GM06990 (cell line): ENCODE measurements at regions not wholly inside any gene's neighbourhood (a gene's known extent, or its start where the extent isn't known, plus 50 kb on each side); places are given as distances from the start of the nearest gene placed in this dataset.

Experiments used
- DNase-seq: peaks from one replicate; pipeline ENCODE4 v3.0.0-alpha.2; 2011; ENCODE audit not compliant: insufficient read length; ENCODE audit errors: extremely low read depth
- H3K27me3 ChIP-seq: replicated peaks from 2 replicates; pipeline ENCODE4 v1.6.0; 2011; ENCODE audit warnings: low read length; ENCODE audit not compliant: control insufficient read depth, insufficient read depth
- H3K36me3 ChIP-seq: 2 replicates; pipeline ENCODE4 v1.5.1; 2011; ENCODE audit warnings: low read length; ENCODE audit not compliant: control insufficient read depth, insufficient read depth
- H3K4me3 ChIP-seq: replicated peaks from 2 replicates; pipeline ENCODE4 v1.5.1; 2011; ENCODE audit warnings: low read depth, mild to moderate bottlenecking, control low read depth, low read length
- CTCF ChIP-seq: IDR thresholded peaks from 2 replicates; pipeline ENCODE4 v1.5.1; 2011; ENCODE audit warnings: low read length, control low read depth, mild to moderate bottlenecking, inconsistent platforms; ENCODE audit not compliant: insufficient read depth, poor library complexity, severe bottlenecking

GRCh38 chr7:12970626-12971025 lies 283.2 kb downstream of the ARL4A start:
- H3K4me3 ChIP-seq: no peak overlapping the region
- no peak for DNase-seq
- no peaks in the 10 kb centered on the region for H3K27me3 ChIP-seq
- TF ChIP-seq CTCF: no peak
- no peaks in the 10 kb centered on the region for H3K36me3 ChIP-seq

GRCh38 chr7:12974451-12975166 lies 287.2 kb downstream of the ARL4A start:
- Histone ChIP-seq H3K27me3 (no peaks in the 10 kb centered on the region), H3K36me3 (no peaks in the 10 kb centered on the region), H3K4me3 (no peak overlapping the region)
- no peak for TF ChIP-seq CTCF
- DNase-seq: no peak

GRCh38 chr7:12975412-12975811 lies 288.0 kb downstream of the ARL4A start:
- Histone ChIP-seq H3K36me3 (no peaks in the 10 kb centered on the region), H3K4me3 (no peak overlapping the region), H3K27me3 (no peaks in the 10 kb centered on the region)
- no peak for DNase-seq
- no peak for TF ChIP-seq CTCF

- H3K4me3 ChIP-seq: no peak overlapping the region
- no peaks in the 10 kb centered on the region for H3K27me3 ChIP-seq
- no peak for DNase-seq
- H3K36me3 ChIP-seq: no peaks in the 10 kb centered on the region
- no peak for TF ChIP-seq CTCF
Observed at GRCh38 chr7:12979181-12979580, 291.7 kb downstream of the ARL4A start.

GRCh38 chr7:12982178-12982577 lies 294.7 kb downstream of the ARL4A start:
- no peak overlapping the region for H3K4me3 ChIP-seq
- no peaks in the 10 kb centered on the region for H3K27me3 ChIP-seq
- DNase-seq: no peak
- no peaks in the 10 kb centered on the region for H3K36me3 ChIP-seq
- no peak for TF ChIP-seq CTCF

- H3K4me3 ChIP-seq: no peak overlapping the region
- no peaks in the 10 kb centered on the region for H3K27me3 ChIP-seq
- TF ChIP-seq CTCF: no peak
Observed at GRCh38 chr7:12984117-12984516, 296.7 kb downstream of the ARL4A start.

More at GRCh38 chr7:12984117-12984516, 296.7 kb downstream of the ARL4A start:
- H3K36me3 ChIP-seq: no peaks in the 10 kb centered on the region
- no peak for DNase-seq
